Lower leg skin (tissue), 3 donors: ENCODE measurements at regions not wholly inside any gene's neighbourhood (a gene's known extent, or its start where the extent isn't known, plus 50 kb on each side); places are given as distances from the start of the nearest gene placed in this dataset.

Source experiments
- POLR2A ChIP-seq, 2 donors: fragments of 450-650 bp; IDR thresholded peaks; one replicate each; pipeline ENCODE4 v1.6.1; 2016 to 2017; ENCODE audit warnings: antibody characterized with exemption in 2 of 2, mild to moderate bottlenecking in 1 of 2, moderate library complexity in 1 of 2
- TF ChIP-seq, protein P1 (sequence below), 3 donors: fragments of 450-650 bp; IDR thresholded peaks; one replicate each; pipeline ENCODE4 v1.5.1; 2016; ENCODE audit warnings: antibody characterized with exemption in 3 of 3, mild to moderate bottlenecking in 3 of 3, moderate library complexity in 2 of 3

DNA sequence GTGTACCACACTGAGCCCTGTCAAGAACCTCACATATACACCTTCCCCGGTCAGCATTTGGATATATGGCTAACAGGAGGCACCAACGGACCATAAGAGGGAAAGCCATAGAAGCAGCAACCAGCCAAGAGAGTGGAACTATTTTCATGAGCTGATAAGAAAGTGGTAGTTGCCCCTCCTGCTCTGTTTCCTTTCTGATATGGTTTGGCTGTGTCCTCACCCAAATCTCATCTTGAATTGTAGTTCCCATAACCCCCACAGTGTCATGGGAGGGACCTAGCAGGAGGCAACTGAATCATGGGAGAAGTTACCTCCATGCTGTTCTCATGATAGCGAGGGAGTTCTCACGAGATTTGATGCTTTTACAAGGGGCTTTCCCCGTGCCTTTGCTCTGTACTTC lies 366.1 kb upstream of the DAB1 start:
- TF ChIP-seq POLR2A (IDR thresholded peaks at IDR 0.05) = no peak
- TF ChIP-seq, protein P1, sequence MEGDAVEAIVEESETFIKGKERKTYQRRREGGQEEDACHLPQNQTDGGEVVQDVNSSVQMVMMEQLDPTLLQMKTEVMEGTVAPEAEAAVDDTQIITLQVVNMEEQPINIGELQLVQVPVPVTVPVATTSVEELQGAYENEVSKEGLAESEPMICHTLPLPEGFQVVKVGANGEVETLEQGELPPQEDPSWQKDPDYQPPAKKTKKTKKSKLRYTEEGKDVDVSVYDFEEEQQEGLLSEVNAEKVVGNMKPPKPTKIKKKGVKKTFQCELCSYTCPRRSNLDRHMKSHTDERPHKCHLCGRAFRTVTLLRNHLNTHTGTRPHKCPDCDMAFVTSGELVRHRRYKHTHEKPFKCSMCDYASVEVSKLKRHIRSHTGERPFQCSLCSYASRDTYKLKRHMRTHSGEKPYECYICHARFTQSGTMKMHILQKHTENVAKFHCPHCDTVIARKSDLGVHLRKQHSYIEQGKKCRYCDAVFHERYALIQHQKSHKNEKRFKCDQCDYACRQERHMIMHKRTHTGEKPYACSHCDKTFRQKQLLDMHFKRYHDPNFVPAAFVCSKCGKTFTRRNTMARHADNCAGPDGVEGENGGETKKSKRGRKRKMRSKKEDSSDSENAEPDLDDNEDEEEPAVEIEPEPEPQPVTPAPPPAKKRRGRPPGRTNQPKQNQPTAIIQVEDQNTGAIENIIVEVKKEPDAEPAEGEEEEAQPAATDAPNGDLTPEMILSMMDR (IDR thresholded peaks at IDR 0.05) = no peak
